Keratinocyte (primary cell): ENCODE measurements at regions not wholly inside any gene's neighbourhood (a gene's known extent, or its start where the extent isn't known, plus 50 kb on each side); places are given as distances from the start of the nearest gene placed in this dataset.

Experiments used
- DNase-seq: peaks from one replicate; pipeline ENCODE4 v3.0.0-alpha.2; 2011; ENCODE audit warnings: low read depth, missing footprints, low spot score
- FAIRE-seq: peaks from 2 replicates; lab custom pipeline; 2011; peaks lifted over from hg19 to GRCh38; lab: Jason Lieb, UNC
- H2AFZ ChIP-seq: 2 replicates; pipeline ENCODE4 v1.6.0; 2012; ENCODE audit warnings: low read length, control low read depth, inconsistent platforms; ENCODE audit not compliant: control insufficient read depth
- H3K27ac ChIP-seq: 2 replicates; pipeline ENCODE4 v1.5.1; 2011; ENCODE audit warnings: low read length; ENCODE audit not compliant: control insufficient read depth, insufficient read depth
- H3K27me3 ChIP-seq: 3 replicates; pipeline ENCODE4 v1.6.0; 2011; ENCODE audit warnings: low read length; ENCODE audit not compliant: control insufficient read depth, insufficient read depth; ENCODE audit errors: extremely low read depth
- H3K36me3 ChIP-seq, 2 experiments: 2 replicates in 1 of 2; 3 replicates in 1 of 2; pipeline ENCODE4 v1.5.1; 2011; ENCODE audit warnings: low read length in 2 of 2, mild to moderate bottlenecking in 1 of 2; ENCODE audit not compliant: control insufficient read depth in 2 of 2, insufficient read depth in 2 of 2; ENCODE audit errors: extremely low read depth in 1 of 2
- H3K4me1 ChIP-seq: 3 replicates; pipeline ENCODE4 v1.5.1; 2011; ENCODE audit warnings: low read length; ENCODE audit not compliant: control insufficient read depth, insufficient read depth; ENCODE audit errors: extremely low read depth
- H3K4me2 ChIP-seq: 3 replicates; pipeline ENCODE4 v1.6.0; 2011; ENCODE audit warnings: low read depth, low read length; ENCODE audit not compliant: control insufficient read depth, insufficient read depth; ENCODE audit errors: extremely low read depth
- H3K4me3 ChIP-seq, 3 experiments: fragments of 200-600 bp in 1 of 3; sonication (generic) in 1 of 3; 2 replicates in 2 of 3; 3 replicates in 1 of 3; pipeline ENCODE4 v1.5.1; 2011 to 2016; ENCODE audit warnings: low read length in 3 of 3, mild to moderate bottlenecking in 3 of 3, control low read depth in 2 of 3, inconsistent platforms in 1 of 3, low read depth in 1 of 3, mixed read lengths in 1 of 3, mixed run types in 1 of 3, moderate library complexity in 1 of 3; ENCODE audit not compliant: control insufficient read depth in 2 of 3, insufficient read depth in 2 of 3; ENCODE audit errors: extremely low read depth in 1 of 3
- H3K79me2 ChIP-seq: 2 replicates; pipeline ENCODE4 v1.6.0; 2012; ENCODE audit warnings: low read length; ENCODE audit not compliant: control insufficient read depth, insufficient read depth
- H3K9ac ChIP-seq: 3 replicates; pipeline ENCODE4 v1.6.0; 2011; ENCODE audit warnings: low read length; ENCODE audit not compliant: control insufficient read depth, insufficient read depth; ENCODE audit errors: extremely low read depth
- H3K9me1 ChIP-seq: 3 replicates; pipeline ENCODE4 v1.6.0; 2011; ENCODE audit warnings: low read length; ENCODE audit not compliant: control insufficient read depth, insufficient read depth; ENCODE audit errors: extremely low read depth
- H3K9me3 ChIP-seq: 2 replicates; pipeline ENCODE4 v1.5.1; 2012; ENCODE audit warnings: low read depth, low read length; ENCODE audit not compliant: control insufficient read depth
- H4K20me1 ChIP-seq: 3 replicates; pipeline ENCODE4 v1.6.0; 2011; ENCODE audit warnings: low read length; ENCODE audit not compliant: control insufficient read depth, insufficient read depth; ENCODE audit errors: extremely low read depth
- EZH2 ChIP-seq: IDR thresholded peaks from one replicate; pipeline ENCODE4 v1.6.1; 2012; ENCODE audit warnings: inconsistent platforms, mild to moderate bottlenecking, low read length, moderate library complexity
- dilution Hi-C: fragments of 300-500 bp; cut with MboI; formaldehyde crosslinking; loops from one replicate; pipeline ENCODE4 v1.7.0; 2020; ENCODE audit warnings: low sequenced_read_pairs; ENCODE audit not compliant: extremely low pct_ligation_motif_present
- TF ChIP-seq, protein P1 (sequence below), 3 experiments: IDR thresholded peaks in 1 of 3; conservative IDR thresholded peaks in 1 of 3; optimal IDR thresholded peaks in 1 of 3; 2 replicates in 2 of 3; 3 replicates in 1 of 3; pipeline versions ENCODE3 to v1.5.1; 2011; ENCODE audit warnings: low read length in 3 of 3, mild to moderate bottlenecking in 3 of 3, moderate library complexity in 2 of 3, control low read depth in 1 of 3, inconsistent platforms in 1 of 3; ENCODE audit not compliant: insufficient read depth in 2 of 3; ENCODE audit errors: extremely low read depth in 1 of 3

DNA sequence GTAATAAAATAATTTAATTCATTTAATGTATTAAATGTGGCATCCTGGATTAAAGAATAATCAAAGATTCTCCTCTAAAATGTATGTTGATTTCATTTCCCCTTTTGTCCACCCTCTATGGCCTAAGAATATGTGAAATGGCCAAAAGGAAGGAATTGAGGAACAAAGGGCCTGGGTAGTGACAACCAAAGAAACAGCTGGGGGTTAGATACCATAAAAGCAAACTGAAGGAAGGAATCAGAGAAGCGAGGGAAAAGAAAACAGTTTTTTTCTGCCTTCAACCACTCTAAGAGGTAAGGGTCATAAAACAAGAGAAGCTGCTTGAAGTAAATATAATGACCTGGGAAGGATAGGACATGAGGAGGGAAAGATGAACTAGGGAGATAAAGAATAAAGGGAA is 139.3 kb downstream of the FAM76B start:
- Histone ChIP-seq H3K9me1 (no peaks in the 10 kb centered on the region), H3K4me3 (no peak overlapping the region), H3K79me2 (no peaks in the 10 kb centered on the region), H3K27me3 (no peaks in the 10 kb centered on the region), H3K9ac (no peak overlapping the region), H3K4me2 (no peak overlapping the region), H2AFZ (no peak overlapping the region), H3K9me3 (no peaks in the 10 kb centered on the region), H3K27ac (no peak overlapping the region), H4K20me1 (no peaks in the 10 kb centered on the region), H3K36me3 (no peaks in the 10 kb centered on the region), H3K4me1 (no peaks in the 10 kb centered on the region)
- FAIRE-seq: no peak
- dilution Hi-C loops: no loop called here
- DNase-seq: no peak
- TF ChIP-seq EZH2: no peak
- TF ChIP-seq, protein P1, sequence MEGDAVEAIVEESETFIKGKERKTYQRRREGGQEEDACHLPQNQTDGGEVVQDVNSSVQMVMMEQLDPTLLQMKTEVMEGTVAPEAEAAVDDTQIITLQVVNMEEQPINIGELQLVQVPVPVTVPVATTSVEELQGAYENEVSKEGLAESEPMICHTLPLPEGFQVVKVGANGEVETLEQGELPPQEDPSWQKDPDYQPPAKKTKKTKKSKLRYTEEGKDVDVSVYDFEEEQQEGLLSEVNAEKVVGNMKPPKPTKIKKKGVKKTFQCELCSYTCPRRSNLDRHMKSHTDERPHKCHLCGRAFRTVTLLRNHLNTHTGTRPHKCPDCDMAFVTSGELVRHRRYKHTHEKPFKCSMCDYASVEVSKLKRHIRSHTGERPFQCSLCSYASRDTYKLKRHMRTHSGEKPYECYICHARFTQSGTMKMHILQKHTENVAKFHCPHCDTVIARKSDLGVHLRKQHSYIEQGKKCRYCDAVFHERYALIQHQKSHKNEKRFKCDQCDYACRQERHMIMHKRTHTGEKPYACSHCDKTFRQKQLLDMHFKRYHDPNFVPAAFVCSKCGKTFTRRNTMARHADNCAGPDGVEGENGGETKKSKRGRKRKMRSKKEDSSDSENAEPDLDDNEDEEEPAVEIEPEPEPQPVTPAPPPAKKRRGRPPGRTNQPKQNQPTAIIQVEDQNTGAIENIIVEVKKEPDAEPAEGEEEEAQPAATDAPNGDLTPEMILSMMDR (optimal IDR thresholded peaks at IDR 0.05 in 1 of 3, IDR thresholded peaks at IDR 0.05 in 1 of 3, conservative IDR thresholded peaks at IDR 0.05 in 1 of 3; ENCODE audit: extremely low read depth in 1 of 3, insufficient read depth in 2 of 3, low read length in 3 of 3): no peak

DNA sequence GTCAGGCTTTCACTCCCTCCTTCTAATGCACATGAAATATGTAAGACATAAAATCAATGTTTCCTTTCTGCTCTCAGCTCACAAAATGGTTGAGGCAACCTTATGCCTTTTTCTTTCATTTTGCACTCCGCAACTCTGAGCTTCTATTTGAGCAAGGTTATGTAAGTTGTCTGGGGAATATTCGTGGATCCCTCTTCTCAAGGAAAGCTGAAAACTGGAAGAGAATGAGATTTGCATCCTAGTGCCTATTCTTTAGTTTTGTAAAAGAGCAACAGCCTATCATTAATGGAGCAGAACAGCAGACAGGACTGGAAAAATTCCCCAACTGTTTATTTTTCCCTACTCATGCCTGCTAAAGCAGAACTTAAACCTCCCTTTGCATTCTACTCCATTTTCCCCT is 141.7 kb downstream of the FAM76B start:
- DNase-seq (no peak), FAIRE-seq (no peak)
- no peak for TF ChIP-seq EZH2
- TF ChIP-seq, protein P1 (optimal IDR thresholded peaks at IDR 0.05 in 1 of 3, IDR thresholded peaks at IDR 0.05 in 1 of 3, conservative IDR thresholded peaks at IDR 0.05 in 1 of 3; ENCODE audit: extremely low read depth in 1 of 3, insufficient read depth in 2 of 3, low read length in 3 of 3): no peak
- H3K4me2 ChIP-seq: no peak overlapping the region
- no peak overlapping the region for H2AFZ ChIP-seq
- no peak overlapping the region for H3K27ac ChIP-seq
- H3K9ac ChIP-seq: no peak overlapping the region
- H3K27me3 ChIP-seq: no peaks in the 10 kb centered on the region
- no peaks in the 10 kb centered on the region for H3K9me3 ChIP-seq
- dilution Hi-C loops: no loop called here
- H3K4me3 ChIP-seq: no peak overlapping the region
- H3K4me1 ChIP-seq: no peaks in the 10 kb centered on the region
- H4K20me1 ChIP-seq: no peaks in the 10 kb centered on the region
- H3K36me3 ChIP-seq: no peaks in the 10 kb centered on the region
- H3K9me1 ChIP-seq: no peaks in the 10 kb centered on the region
- H3K79me2 ChIP-seq: no peaks in the 10 kb centered on the region
